ENCODE measurements at regions not wholly inside any gene's neighbourhood (a gene's known extent, or its start where the extent isn't known, plus 50 kb on each side); places are given as distances from the start of the nearest gene placed in this dataset.

GRCh38 chr18:30491815-30492551 is 550.6 kb downstream of the DSC3 start (continued):
- TF ChIP-seq, protein P1, sequence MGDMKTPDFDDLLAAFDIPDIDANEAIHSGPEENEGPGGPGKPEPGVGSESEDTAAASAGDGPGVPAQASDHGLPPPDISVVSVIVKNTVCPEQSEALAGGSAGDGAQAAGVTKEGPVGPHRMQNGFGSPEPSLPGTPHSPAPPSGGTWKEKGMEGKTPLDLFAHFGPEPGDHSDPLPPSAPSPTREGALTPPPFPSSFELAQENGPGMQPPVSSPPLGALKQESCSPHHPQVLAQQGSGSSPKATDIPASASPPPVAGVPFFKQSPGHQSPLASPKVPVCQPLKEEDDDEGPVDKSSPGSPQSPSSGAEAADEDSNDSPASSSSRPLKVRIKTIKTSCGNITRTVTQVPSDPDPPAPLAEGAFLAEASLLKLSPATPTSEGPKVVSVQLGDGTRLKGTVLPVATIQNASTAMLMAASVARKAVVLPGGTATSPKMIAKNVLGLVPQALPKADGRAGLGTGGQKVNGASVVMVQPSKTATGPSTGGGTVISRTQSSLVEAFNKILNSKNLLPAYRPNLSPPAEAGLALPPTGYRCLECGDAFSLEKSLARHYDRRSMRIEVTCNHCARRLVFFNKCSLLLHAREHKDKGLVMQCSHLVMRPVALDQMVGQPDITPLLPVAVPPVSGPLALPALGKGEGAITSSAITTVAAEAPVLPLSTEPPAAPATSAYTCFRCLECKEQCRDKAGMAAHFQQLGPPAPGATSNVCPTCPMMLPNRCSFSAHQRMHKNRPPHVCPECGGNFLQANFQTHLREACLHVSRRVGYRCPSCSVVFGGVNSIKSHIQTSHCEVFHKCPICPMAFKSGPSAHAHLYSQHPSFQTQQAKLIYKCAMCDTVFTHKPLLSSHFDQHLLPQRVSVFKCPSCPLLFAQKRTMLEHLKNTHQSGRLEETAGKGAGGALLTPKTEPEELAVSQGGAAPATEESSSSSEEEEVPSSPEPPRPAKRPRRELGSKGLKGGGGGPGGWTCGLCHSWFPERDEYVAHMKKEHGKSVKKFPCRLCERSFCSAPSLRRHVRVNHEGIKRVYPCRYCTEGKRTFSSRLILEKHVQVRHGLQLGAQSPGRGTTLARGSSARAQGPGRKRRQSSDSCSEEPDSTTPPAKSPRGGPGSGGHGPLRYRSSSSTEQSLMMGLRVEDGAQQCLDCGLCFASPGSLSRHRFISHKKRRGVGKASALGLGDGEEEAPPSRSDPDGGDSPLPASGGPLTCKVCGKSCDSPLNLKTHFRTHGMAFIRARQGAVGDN (IDR thresholded peaks at IDR 0.05): no peak
- TF ChIP-seq ZNF622 (IDR thresholded peaks at IDR 0.05) (no peak), MTA2 (IDR thresholded peaks at IDR 0.05; ENCODE audit: low read depth) (peak; percentile 39), CHD4 (IDR thresholded peaks at IDR 0.05) (no peak), EGR1 (IDR thresholded peaks at IDR 0.05; ENCODE audit: borderline replicate concordance in 1 of 2, low read depth in 2 of 2, low read length in 2 of 2) (no peak), STAT3 (IDR thresholded peaks at IDR 0.05; ENCODE audit: low read depth, low read length) (no peak), NR2C2 (IDR thresholded peaks at IDR 0.05; ENCODE audit: borderline replicate concordance, control insufficient read depth, insufficient read length, low read depth) (no peak)
